NCI-H2081 (cell line): ENCODE measurements at regions not wholly inside any gene's neighbourhood (a gene's known extent, or its start where the extent isn't known, plus 50 kb on each side); places are given as distances from the start of the nearest gene placed in this dataset.
"Not testable (repeated sequence)": the region's sequence is repeated elsewhere in the genome, so short reads cannot be mapped to it uniquely, and the experiment has no call there.

Source experiments
- DNase-seq, 2 experiments: peaks; one replicate each; lab custom pipeline; 2025; lab: John Stamatoyannopoulos, UW

GRCh38 chr4:18756671-18757070, 735.1 kb upstream of the LCORL start:
- no peak for DNase-seq

- DNase-seq = no peak
Measured at GRCh38 chr4:18754180-18754579, 732.6 kb upstream of the LCORL start.

DNA sequence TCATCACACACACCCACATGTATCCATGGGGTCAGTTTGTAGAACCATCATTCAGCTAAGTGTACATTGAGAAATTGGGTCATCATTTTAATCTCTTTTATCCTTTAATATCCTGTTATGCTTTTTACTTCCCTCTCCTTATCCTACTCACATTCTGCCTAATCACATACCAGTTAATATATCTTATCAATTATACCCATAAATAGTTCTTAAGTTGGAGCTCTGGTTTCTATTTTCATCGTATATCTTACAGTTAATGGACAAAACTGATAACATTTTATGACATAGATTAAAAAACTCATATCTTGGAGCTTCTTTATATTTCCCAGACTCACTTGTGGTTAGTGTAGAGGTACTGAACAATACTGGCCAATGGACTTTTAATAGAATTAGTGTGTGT, 729.5 kb upstream of the LCORL start:
- DNase-seq = no peak

DNA sequence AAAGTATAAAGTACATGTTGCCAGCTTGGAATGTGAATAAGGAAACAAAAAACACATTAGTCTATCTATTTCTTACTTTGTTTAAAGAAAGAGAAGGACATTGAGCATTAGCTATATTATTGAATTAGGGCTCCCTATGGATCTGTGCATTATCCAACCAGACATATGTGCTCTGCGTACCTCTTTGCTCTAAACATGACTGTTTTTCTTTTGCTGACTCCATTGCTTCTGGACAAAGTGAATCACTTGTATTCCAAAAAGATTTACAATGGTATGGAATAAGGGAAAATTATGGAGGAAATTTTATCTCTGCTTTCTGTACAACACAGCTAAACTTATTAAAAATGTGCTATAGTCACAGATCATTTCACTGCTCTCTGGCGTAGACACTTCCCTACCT, 727.8 kb upstream of the LCORL start:
- DNase-seq = no peak

DNA sequence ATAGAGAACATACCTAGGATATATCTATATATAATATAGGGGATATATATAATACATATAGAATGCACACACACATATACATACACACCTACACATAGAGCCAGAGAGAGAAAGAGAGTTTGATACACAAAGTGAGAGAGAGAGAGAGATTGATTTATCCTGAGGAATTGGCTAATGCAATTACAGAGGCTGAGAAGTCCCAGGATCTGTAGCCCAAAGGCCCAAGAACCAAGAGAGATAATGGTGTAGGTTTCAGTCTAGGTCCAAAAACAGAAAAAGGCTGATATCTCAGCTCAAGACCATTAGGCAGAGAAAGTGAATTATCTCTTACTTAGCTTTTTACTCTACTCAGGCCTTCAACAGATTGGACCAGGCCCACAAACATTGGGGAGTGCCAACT, 715.0 kb upstream of the LCORL start:
- no peak for DNase-seq

- DNase-seq = no peak
Measured at GRCh38 chr4:18735740-18736268, 714.2 kb upstream of the LCORL start.

- peak; percentile 66 to 89 for DNase-seq
Measured at GRCh38 chr4:18734405-18734804, 712.9 kb upstream of the LCORL start.

DNA sequence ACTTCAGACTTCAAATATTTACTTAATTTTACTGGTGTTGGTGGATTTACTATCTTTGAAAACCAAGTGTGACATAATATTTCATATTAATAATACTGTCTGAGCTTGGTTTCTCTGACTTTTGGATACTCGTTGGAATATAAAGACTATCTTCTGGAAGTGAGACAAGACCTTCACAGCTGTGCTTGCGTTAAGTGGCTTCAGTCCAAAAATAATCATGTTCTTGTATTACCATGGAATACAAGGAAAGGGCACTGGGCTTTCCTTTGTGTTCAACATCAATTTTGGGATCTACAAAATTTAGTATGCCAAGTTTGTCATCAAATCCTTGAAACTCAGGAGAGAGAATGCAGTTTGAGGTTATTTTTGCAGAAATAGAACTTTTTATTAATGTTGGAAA, 712.4 kb upstream of the LCORL start:
- DNase-seq = peak in 1 of 2 experiments; percentile 67

DNA sequence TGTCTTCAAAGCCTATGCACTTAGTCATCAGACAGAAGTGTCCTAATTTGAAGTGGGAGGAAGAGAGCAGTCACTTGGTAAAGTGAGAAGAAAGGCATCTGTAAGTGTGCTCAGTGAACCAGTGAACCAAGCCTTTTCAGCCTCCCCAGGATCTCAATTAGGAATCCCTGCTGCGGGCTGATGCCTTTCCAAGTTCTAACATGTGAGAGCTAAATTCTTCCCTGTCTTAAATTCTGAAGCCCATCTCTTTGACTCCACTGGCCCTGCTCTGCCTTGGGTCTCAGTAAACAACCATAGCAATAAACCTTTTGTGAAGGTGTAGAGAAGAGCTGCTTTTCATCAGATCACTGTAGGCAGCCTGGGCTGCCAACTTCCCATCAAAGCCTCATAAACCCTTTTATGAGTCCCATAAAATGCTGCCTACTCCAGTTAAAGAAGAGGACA, 701.2 kb upstream of the LCORL start:
- no peak for DNase-seq

DNA sequence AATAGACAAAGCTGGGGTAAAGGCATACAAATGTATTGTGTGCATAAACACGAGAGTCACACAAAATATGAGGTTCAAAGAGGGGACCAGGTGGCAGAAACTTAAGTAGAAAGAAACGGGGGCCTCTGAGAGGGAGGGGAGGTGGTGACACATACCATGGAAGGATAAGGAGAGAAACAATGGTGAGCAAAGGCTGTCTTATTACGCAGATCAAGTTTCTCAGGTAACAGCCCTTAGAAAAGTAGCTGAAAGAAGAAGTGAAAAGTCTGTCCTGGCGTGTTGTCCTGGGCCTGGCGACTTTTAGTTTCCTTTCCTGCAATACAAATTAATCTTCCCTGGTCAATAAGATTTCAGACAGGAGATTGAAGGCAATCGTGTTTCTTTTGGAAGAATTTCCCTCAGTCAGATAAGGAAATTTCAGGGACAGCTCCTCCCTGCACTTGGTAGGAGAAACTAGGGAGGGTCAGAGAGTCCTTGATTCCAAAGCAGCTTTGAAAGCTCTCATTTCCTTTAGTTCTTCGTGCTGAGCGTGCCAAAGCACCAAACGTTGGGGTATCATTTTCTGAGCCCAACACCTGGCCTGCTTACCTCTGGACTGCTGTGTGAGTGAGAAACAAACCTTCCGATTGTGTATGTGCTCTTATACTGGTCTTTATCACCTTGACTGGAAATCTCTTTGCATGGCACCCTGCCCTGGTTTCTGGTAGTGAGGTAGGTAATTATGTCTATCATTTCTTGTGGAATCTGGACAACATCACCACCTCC, 676.7 kb upstream of the LCORL start:
- no peak for DNase-seq

- peak in 1 of 2 experiments; percentile 13 for DNase-seq
Measured at GRCh38 chr4:18695733-18696527, 674.4 kb upstream of the LCORL start.

DNA sequence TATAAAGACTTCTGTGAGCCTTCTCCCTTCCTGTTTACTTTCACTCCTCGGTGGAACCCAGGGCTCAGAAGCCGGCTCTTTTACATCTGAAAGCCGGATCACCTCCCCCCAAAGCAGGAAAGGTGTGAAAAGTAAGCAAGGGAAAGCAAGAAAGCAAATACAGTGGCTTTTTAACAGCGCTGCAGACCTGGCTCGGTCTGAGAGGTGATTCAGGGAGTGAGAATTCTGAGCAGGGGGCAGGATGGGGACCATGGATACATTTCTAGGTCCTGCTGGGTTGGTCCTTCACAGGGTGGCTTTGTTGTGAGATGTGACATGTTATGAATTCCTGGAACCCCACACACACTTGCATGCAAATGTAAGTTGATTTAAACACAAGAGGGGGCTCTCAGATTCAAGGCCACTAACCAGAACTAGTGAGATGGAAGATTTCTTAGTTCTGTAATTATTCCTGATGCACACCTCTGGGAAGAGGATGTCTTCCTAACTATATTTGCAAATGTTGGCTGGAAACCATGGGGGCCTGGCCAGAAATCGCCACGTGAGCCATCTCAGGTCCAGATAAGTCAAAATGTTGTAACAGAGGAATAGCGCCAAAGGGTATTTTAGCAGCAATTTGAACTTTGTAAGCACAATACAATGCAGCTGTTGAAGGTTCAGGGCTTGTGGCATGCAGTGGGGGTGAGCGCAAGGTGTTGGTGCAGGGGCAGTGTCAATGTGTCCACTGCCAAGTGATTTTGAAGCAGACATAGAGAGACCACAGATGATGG, 670.1 kb upstream of the LCORL start:
- peak in 1 of 2 experiments; percentile 44 for DNase-seq

DNA sequence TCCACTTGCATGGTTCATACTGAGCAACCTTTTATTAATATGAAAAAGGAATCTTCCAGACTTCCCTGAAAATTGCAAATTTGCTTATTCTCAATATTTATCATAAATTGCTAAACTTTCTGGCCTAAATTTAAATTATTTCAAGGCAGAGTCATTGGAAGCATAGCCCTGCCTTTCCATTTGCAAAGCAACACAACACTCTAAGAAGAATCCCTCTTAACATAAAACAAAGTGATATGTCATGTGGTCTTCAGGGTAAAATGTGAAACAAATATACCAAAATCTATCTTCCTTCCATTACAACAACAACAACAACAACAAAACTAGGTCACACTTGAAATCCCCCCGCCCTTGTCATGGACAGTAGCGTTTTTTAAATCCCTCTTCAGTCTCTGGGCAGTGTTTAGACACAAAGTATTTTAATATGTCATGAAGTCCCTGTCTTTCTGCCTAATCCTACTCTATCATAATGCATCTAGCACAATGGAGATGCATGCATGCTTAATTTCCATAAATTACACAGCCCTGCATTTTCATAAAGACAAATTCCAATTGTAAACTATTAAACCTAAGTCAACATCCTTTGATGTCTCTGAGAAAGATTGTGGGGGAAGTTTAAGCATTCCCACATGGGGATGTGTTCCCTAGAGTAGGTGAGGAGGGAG, 668.9 kb upstream of the LCORL start:
- DNase-seq = no peak

DNA sequence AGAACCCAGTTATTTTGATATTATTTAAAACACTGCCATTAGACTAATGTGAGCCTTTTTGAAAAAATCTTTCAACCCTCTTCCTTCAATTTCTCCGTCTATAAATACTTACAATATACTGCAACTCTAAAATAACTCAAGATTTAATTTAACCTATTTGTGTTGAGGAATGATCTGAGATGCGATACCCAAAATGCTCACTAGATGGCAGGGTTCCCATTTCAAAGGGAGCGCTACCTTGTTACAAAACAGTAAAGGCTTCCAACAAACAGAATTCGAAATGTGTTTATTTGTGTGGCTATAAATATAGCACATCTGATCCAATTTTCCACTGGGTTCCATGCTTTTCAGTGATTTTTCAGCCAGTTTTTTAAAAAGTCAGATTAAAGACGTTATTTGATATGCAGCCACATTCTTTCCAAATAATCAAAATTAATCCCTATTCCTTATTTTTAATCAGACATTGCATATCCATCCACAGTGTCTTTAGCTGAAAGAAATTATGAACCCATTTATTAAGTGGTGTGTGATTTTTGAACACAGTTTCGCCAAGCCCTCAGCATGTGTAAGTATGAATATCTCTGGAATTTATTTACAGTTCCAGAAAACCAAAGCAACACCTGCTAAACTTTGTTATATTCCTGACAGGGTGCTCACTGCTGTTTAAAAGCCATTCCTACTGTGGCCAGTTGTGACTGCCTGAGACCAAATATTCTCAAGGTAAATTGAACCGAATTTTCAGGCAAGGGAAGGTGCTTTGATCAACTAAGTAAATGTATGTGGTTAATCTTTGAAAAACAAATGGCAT, 668.0 kb upstream of the LCORL start:
- peak; percentile 42 to 78 for DNase-seq

DNA sequence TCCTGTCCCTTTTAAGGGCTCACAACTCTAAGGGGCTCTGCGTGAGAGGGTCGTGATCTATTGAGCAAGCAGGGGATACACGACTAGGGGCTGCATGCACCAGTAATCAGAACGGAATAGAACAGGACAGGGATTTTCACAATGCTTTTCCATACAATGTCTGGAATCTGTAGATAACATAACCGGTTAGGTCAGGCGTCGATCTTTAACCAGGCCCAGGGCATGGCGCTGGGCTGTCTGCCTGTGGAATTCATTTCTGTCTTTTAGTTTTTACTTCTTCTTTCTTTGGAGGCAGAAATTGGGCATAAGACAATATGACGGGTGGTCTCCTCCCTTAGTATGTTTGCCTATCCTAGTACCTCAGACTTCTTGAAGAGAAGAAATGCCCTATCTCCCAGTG, 666.8 kb upstream of the LCORL start:
- not testable (repeated sequence) for DNase-seq

- no peak for DNase-seq
Measured at GRCh38 chr4:18686338-18687037, 664.9 kb upstream of the LCORL start.

GRCh38 chr4:18684932-18685331, 663.4 kb upstream of the LCORL start:
- no peak for DNase-seq

GRCh38 chr4:18676526-18676915, 655.0 kb upstream of the LCORL start:
- DNase-seq = no peak

DNA sequence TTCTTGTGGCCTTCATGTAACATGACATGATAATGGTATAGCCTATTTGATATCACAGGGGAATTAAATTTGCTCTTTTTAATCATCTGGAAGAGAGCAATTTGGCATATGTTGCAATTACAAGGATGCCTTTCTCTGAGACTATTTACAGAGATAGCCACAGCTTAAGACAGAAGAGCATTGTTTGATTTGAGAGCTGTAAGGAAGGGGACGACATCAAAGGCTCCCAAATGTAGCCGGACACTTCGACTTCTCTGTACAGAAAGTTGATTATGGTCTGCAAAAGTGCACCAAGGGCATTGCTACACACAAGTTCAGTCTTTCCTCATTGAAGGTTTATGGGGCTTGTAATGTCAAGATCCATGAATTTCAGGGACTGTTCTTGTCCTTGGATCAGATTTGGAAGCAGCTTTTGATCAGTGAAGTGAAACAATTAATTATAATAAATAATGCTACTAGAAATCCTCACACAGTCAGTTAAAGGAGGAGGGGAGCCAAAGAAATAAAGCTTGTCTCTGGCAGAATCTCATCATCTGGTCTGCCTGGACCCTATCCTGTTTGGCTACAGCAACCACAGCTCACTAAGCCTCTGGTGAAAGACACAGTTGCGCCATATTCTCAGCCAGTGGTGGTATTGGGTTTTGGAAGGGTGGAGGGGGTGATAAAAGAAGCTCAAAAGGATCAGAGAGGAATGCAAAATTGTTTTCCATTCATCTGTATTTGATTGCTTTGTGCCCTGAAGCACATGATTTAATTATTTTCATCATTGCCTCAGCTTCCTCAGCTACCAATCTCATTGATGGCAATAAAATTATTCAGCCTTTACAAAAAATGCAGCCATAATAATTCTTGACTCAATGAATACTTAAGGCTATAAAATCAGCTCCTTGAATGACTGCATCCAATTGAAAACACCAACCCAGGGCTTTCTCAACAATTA, 654.3 kb upstream of the LCORL start:
- DNase-seq = no peak
